ENCODE measurements at regions not wholly inside any gene's neighbourhood (a gene's known extent, or its start where the extent isn't known, plus 50 kb on each side); places are given as distances from the start of the nearest gene placed in this dataset.
"Not testable (repeated sequence)": the region's sequence is repeated elsewhere in the genome, so short reads cannot be mapped to it uniquely, and the experiment has no call there.

GRCh38 chr7:15821484-15822427 lies 135.3 kb upstream of the MEOX2 start:
- DNase-seq (ENCODE audit: low read depth in 2 of 2), result no peak

GRCh38 chr7:15820319-15820718 lies 133.8 kb upstream of the MEOX2 start:
- DNase-seq (ENCODE audit: low read depth in 2 of 2), result no peak

- no peak for DNase-seq (ENCODE audit: low read depth in 2 of 2)
These were observed 130.4 kb upstream of the MEOX2 start for GRCh38 chr7:15816835-15817426.

GRCh38 chr7:15813448-15813847 lies 127.0 kb upstream of the MEOX2 start:
- DNase-seq (ENCODE audit: low read depth in 2 of 2), result no peak

- DNase-seq (ENCODE audit: low read depth in 2 of 2), result not testable (repeated sequence)
These were observed 123.9 kb upstream of the MEOX2 start for GRCh38 chr7:15810383-15810782.

- DNase-seq (ENCODE audit: low read depth in 2 of 2), result not testable (repeated sequence)
These were observed 123.5 kb upstream of the MEOX2 start for GRCh38 chr7:15809936-15810335.

GRCh38 chr7:15805891-15806290 lies 119.4 kb upstream of the MEOX2 start:
- no peak for DNase-seq (ENCODE audit: low read depth in 2 of 2)

GRCh38 chr7:15802425-15802824 lies 115.9 kb upstream of the MEOX2 start:
- no peak for DNase-seq (ENCODE audit: low read depth in 2 of 2)

GRCh38 chr7:15801551-15801950 lies 115.1 kb upstream of the MEOX2 start:
- no peak for DNase-seq (ENCODE audit: low read depth in 2 of 2)

- DNase-seq (ENCODE audit: low read depth in 2 of 2), result no peak
These were observed 114.6 kb upstream of the MEOX2 start for GRCh38 chr7:15801041-15801440.

GRCh38 chr7:15798081-15798480 lies 111.6 kb upstream of the MEOX2 start:
- DNase-seq (ENCODE audit: low read depth in 2 of 2), result no peak

- DNase-seq (ENCODE audit: low read depth in 2 of 2), result no peak
These were observed 108.9 kb upstream of the MEOX2 start for GRCh38 chr7:15795393-15795792.

GRCh38 chr7:15794801-15795200 lies 108.3 kb upstream of the MEOX2 start:
- DNase-seq (ENCODE audit: low read depth in 2 of 2), result no peak

- no peak for DNase-seq (ENCODE audit: low read depth in 2 of 2)
These were observed 98.2 kb upstream of the MEOX2 start for GRCh38 chr7:15784694-15785030.

GRCh38 chr7:15783987-15784693 lies 97.7 kb upstream of the MEOX2 start:
- no peak for DNase-seq (ENCODE audit: low read depth in 2 of 2)

GRCh38 chr7:15782656-15783055 lies 96.2 kb upstream of the MEOX2 start:
- no peak for DNase-seq (ENCODE audit: low read depth in 2 of 2)

GRCh38 chr7:15781944-15782343 lies 95.5 kb upstream of the MEOX2 start:
- DNase-seq (ENCODE audit: low read depth in 2 of 2), result no peak

GRCh38 chr7:15780271-15780670 lies 93.8 kb upstream of the MEOX2 start:
- no peak for DNase-seq (ENCODE audit: low read depth in 2 of 2)

GRCh38 chr7:15778191-15778590 lies 91.7 kb upstream of the MEOX2 start:
- no peak for DNase-seq (ENCODE audit: low read depth in 2 of 2)

GRCh38 chr7:15765753-15766152 lies 79.3 kb upstream of the MEOX2 start:
- DNase-seq (ENCODE audit: low read depth in 2 of 2), result no peak

- DNase-seq (ENCODE audit: low read depth in 2 of 2), result no peak
These were observed 78.4 kb upstream of the MEOX2 start for GRCh38 chr7:15764851-15765382.

GRCh38 chr7:15764010-15764409 lies 77.5 kb upstream of the MEOX2 start:
- DNase-seq (ENCODE audit: low read depth in 2 of 2), result no peak
